OCI-LY1 (cell line): ENCODE measurements at regions not wholly inside any gene's neighbourhood (a gene's known extent, or its start where the extent isn't known, plus 50 kb on each side); places are given as distances from the start of the nearest gene placed in this dataset.

ENCODE experiments used
- H2AFZ ChIP-seq: fragments of 200-600 bp; sonication (generic), shearing (Covaris generic); 2 replicates; pipeline ENCODE4 v1.6.0; 2014; ENCODE audit warnings: antibody characterized with exemption, mild to moderate bottlenecking, low read length
- H3F3A ChIP-seq: fragments of 200-600 bp; sonication (generic), shearing (Covaris generic); 2 replicates; pipeline ENCODE4 v1.6.0; 2014; ENCODE audit warnings: mild to moderate bottlenecking, antibody characterized with exemption, low read length, moderate library complexity; ENCODE audit not compliant: insufficient read depth
- H3K27ac ChIP-seq: fragments of 200-600 bp; sonication (generic); 2 replicates; pipeline ENCODE4 v1.5.1; 2014; ENCODE audit warnings: low read length, mixed run types, mild to moderate bottlenecking, low read depth; ENCODE audit not compliant: poor library complexity, severe bottlenecking
- H3K27me3 ChIP-seq: fragments of 200-600 bp; sonication (generic); 2 replicates; pipeline ENCODE4 v1.6.0; 2014; ENCODE audit warnings: antibody characterized with exemption, mild to moderate bottlenecking, low read length, moderate library complexity; ENCODE audit not compliant: insufficient read depth
- H3K36me3 ChIP-seq: fragments of 200-600 bp; sonication (generic); 2 replicates; pipeline ENCODE4 v1.6.1; 2014; ENCODE audit warnings: mild to moderate bottlenecking, antibody characterized with exemption, low read length, moderate library complexity, mixed read lengths; ENCODE audit not compliant: insufficient read depth
- H3K4me1 ChIP-seq: fragments of 200-600 bp; sonication (generic); 2 replicates; pipeline ENCODE4 v1.5.1; 2014; ENCODE audit warnings: mild to moderate bottlenecking, low read length, moderate library complexity; ENCODE audit not compliant: insufficient read depth, severe bottlenecking
- H3K4me2 ChIP-seq: fragments of 200-600 bp; sonication (generic), shearing (Covaris generic); 2 replicates; pipeline ENCODE4 v1.6.1; 2014; ENCODE audit warnings: low read length
- H3K4me3 ChIP-seq: fragments of 200-600 bp; sonication (generic); 2 replicates; pipeline ENCODE4 v1.5.1; 2014; ENCODE audit warnings: low read length, low read depth, mild to moderate bottlenecking, mixed read lengths; ENCODE audit not compliant: poor library complexity, severe bottlenecking
- H3K79me2 ChIP-seq: fragments of 200-600 bp; shearing (Covaris generic); 2 replicates; pipeline ENCODE4 v1.6.1; 2016; ENCODE audit warnings: mixed run types, low read length, mixed read lengths; ENCODE audit not compliant: insufficient read depth
- H3K9ac ChIP-seq: fragments of 200-600 bp; sonication (generic), shearing (Covaris generic); 2 replicates; pipeline ENCODE4 v1.6.1; 2014; ENCODE audit warnings: mild to moderate bottlenecking, low read length, mixed read lengths
- H3K9me2 ChIP-seq: fragments of 200-600 bp; sonication (generic), shearing (Covaris generic); 2 replicates; pipeline ENCODE4 v1.6.1; 2014; ENCODE audit warnings: low read depth, mild to moderate bottlenecking, low read length, mixed read lengths
- H3K9me3 ChIP-seq: fragments of 200-600 bp; shearing (Covaris generic); 2 replicates; pipeline ENCODE4 v1.6.1; 2014; ENCODE audit warnings: low read length, mixed read lengths
- H4K20me1 ChIP-seq: fragments of 200-600 bp; sonication (generic), shearing (Covaris generic); 2 replicates; pipeline ENCODE4 v1.6.0; 2016; ENCODE audit warnings: mild to moderate bottlenecking, low read length; ENCODE audit not compliant: insufficient read depth
- CTCF ChIP-seq: fragments of 200-600 bp; sonication (generic), shearing (Covaris generic); IDR thresholded peaks from 2 replicates; pipeline ENCODE4 v1.5.1; 2017; ENCODE audit warnings: mild to moderate bottlenecking, antibody characterized with exemption, low read length, moderate library complexity, mixed read lengths
- EZH2 ChIP-seq: fragments of 200-600 bp; sonication (generic), shearing (Covaris generic); IDR thresholded peaks from 2 replicates; pipeline ENCODE4 v1.8.0; 2017; ENCODE audit warnings: borderline replicate concordance, mixed run types, mild to moderate bottlenecking, antibody characterized with exemption, low read length, moderate library complexity, mixed read lengths

- Histone ChIP-seq H3F3A (no peaks in the 10 kb centered on the region), H2AFZ (no peak overlapping the region), H3K27ac (no peak overlapping the region), H3K9me2 (no peaks in the 10 kb centered on the region), H3K27me3 (no peaks in the 10 kb centered on the region), H3K4me2 (no peak overlapping the region), H3K9me3 (no peaks in the 10 kb centered on the region), H3K36me3 (no peaks in the 10 kb centered on the region), H3K4me3 (no peak overlapping the region), H3K4me1 (no peaks in the 10 kb centered on the region), H3K9ac (no peak overlapping the region), H4K20me1 (no peaks in the 10 kb centered on the region), H3K79me2 (no peaks in the 10 kb centered on the region)
- TF ChIP-seq CTCF (no peak), EZH2 (no peak)
Measured at GRCh38 chr13:54852831-54853230, 1824.2 kb downstream of the OLFM4 start.

- no peak overlapping the region for H3K4me2 ChIP-seq
- no peaks in the 10 kb centered on the region for H3K36me3 ChIP-seq
- H3K4me3 ChIP-seq, result no peak overlapping the region
- H4K20me1 ChIP-seq, result no peaks in the 10 kb centered on the region
- no peaks in the 10 kb centered on the region for H3K9me3 ChIP-seq
- no peaks in the 10 kb centered on the region for H3K9me2 ChIP-seq
- H2AFZ ChIP-seq, result no peak overlapping the region
- H3K9ac ChIP-seq, result no peak overlapping the region
- H3K79me2 ChIP-seq, result no peaks in the 10 kb centered on the region
- no peak for TF ChIP-seq CTCF
- TF ChIP-seq EZH2, result no peak
- H3F3A ChIP-seq, result no peaks in the 10 kb centered on the region
- H3K4me1 ChIP-seq, result no peaks in the 10 kb centered on the region
- H3K27ac ChIP-seq, result no peak overlapping the region
- no peaks in the 10 kb centered on the region for H3K27me3 ChIP-seq
Measured at GRCh38 chr13:54859827-54860226, 1831.2 kb downstream of the OLFM4 start.

GRCh38 chr13:54875111-54875510 lies 1846.5 kb downstream of the OLFM4 start:
- Histone ChIP-seq H3K9me3 (no peaks in the 10 kb centered on the region), H3K4me2 (no peak overlapping the region), H3K4me1 (no peaks in the 10 kb centered on the region), H3K9ac (no peak overlapping the region), H3K79me2 (no peaks in the 10 kb centered on the region), H3K9me2 (no peaks in the 10 kb centered on the region), H3K27ac (no peak overlapping the region), H3F3A (no peaks in the 10 kb centered on the region), H4K20me1 (no peaks in the 10 kb centered on the region), H3K36me3 (no peaks in the 10 kb centered on the region), H2AFZ (no peak overlapping the region), H3K27me3 (no peaks in the 10 kb centered on the region), H3K4me3 (no peak overlapping the region)
- TF ChIP-seq EZH2 (no peak), CTCF (no peak)
